Neural cell (in vitro differentiated cells): ENCODE measurements at regions not wholly inside any gene's neighbourhood (a gene's known extent, or its start where the extent isn't known, plus 50 kb on each side); places are given as distances from the start of the nearest gene placed in this dataset.
A peak's percentile ranks its signal among the peaks of the same experiment; 100 is the strongest.
"Not testable (repeated sequence)": the region's sequence is repeated elsewhere in the genome, so short reads cannot be mapped to it uniquely, and the experiment has no call there.

Experiments
- H2AFZ ChIP-seq: fragments of 200-600, 300-800 bp; sonication (generic), shearing (Covaris generic); 2 replicates; pipeline ENCODE4 v1.6.0; 2014; ENCODE audit warnings: low read depth, mild to moderate bottlenecking, antibody characterized with exemption, low read length, moderate library complexity
- H3F3A ChIP-seq: fragments of 200-600 bp; shearing (Covaris generic); 2 replicates; pipeline ENCODE4 v1.6.1; 2016; ENCODE audit warnings: mild to moderate bottlenecking, moderate library complexity, mixed read lengths, antibody characterized with exemption, low read length; ENCODE audit not compliant: insufficient read depth, poor library complexity, severe bottlenecking
- H3K27ac ChIP-seq: fragments of 200-600, 300-800 bp; sonication (generic), shearing (Covaris generic); 2 replicates; pipeline ENCODE4 v1.5.1; 2014; ENCODE audit warnings: mild to moderate bottlenecking, low read length, moderate library complexity
- H3K27me3 ChIP-seq: fragments of 300-800, 200-600 bp; sonication (generic), shearing (Covaris generic); 2 replicates; pipeline ENCODE4 v1.6.0; 2014; ENCODE audit warnings: mild to moderate bottlenecking, low read depth, low read length, moderate library complexity; ENCODE audit not compliant: insufficient read depth
- H3K36me3 ChIP-seq: fragments of 300-800, 200-600 bp; sonication (generic), shearing (Covaris generic); 2 replicates; pipeline ENCODE4 v1.5.1; 2014; ENCODE audit warnings: mild to moderate bottlenecking, antibody characterized with exemption, low read length, moderate library complexity; ENCODE audit not compliant: insufficient read depth
- H3K4me2 ChIP-seq: fragments of 300-800, 200-600 bp; sonication (generic), shearing (Covaris generic); 2 replicates; pipeline ENCODE4 v1.6.0; 2014; ENCODE audit warnings: mild to moderate bottlenecking, low read length
- H3K4me3 ChIP-seq: fragments of 300-800, 200-600 bp; sonication (generic), shearing (Covaris generic); 2 replicates; pipeline ENCODE4 v1.5.1; 2014; ENCODE audit warnings: mild to moderate bottlenecking, low read length, moderate library complexity
- H3K79me2 ChIP-seq: fragments of 200-600 bp; shearing (Covaris generic); replicated peaks from 2 replicates; pipeline ENCODE4 v1.6.0; 2014; ENCODE audit warnings: mild to moderate bottlenecking, low read length, moderate library complexity; ENCODE audit not compliant: insufficient read depth
- H3K9ac ChIP-seq: fragments of 300-800, 200-600 bp; sonication (generic), shearing (Covaris generic); 2 replicates; pipeline ENCODE4 v1.6.1; 2016; ENCODE audit warnings: mild to moderate bottlenecking, low read length, mixed read lengths
- H3K9me2 ChIP-seq: fragments of 200-600 bp; shearing (Covaris generic); 2 replicates; pipeline ENCODE4 v1.6.1; 2016; ENCODE audit warnings: mild to moderate bottlenecking, low read length, mixed read lengths; ENCODE audit not compliant: insufficient read depth
- H3K9me3 ChIP-seq: fragments of 200-600, 300-800 bp; sonication (generic), shearing (Covaris generic); 2 replicates; pipeline ENCODE4 v1.6.1; 2016; ENCODE audit warnings: mild to moderate bottlenecking, mixed run types, low read length, moderate library complexity, mixed read lengths
- H4K20me1 ChIP-seq: fragments of 200-600 bp; shearing (Covaris generic); 2 replicates; pipeline ENCODE4 v1.6.1; 2016; ENCODE audit warnings: mild to moderate bottlenecking, mixed run types; ENCODE audit not compliant: insufficient read depth
- EP300 ChIP-seq: fragments of 450-650 bp; conservative IDR thresholded peaks from 2 replicates; pipeline ENCODE4 v1.6.1; 2014; ENCODE audit warnings: antibody characterized with exemption, mild to moderate bottlenecking, moderate library complexity; ENCODE audit not compliant: poor library complexity, severe bottlenecking

DNA sequence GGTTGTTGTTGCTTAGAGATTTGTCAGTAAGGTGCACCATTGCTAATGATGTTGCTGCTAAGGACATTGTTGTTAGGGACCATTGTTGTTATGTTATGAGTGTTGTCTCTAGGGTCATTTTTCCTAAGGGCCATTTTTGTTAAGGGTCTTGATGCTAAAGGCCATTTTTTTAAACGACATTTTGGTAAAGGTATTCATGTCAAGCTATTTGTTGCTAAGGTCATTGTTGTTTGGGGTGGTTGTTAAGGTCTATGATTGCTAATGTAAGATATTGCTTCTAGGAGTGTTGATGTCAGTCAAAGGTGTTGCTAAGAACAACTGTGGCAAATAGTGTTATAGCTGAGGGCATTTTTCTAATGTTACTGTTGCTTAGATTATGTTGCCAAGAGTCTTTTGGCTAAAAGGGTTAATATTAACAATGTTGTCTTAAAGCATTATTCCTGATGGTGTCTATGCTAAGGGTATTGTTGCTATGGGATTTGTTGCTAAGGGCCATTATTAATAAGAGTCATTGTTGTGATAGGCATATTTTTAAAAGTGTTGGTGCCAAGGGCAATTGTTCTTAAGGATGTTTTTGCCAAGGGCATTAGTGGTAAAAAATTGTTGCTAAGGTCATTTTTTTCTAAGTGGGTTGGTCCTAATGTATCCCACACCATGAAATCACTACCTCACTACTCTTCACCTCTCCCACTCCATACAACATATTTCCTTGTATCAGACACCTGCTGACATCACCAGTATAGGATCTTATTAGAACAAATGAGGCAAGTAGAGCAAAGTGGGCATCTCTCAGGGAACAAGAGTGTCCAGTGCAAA, 56.2 kb downstream of the SPATA31A6 start:
- H3K79me2 ChIP-seq, H3K4me3 ChIP-seq, H3K9ac ChIP-seq, H3K27ac ChIP-seq, H3K27me3 ChIP-seq, H3F3A ChIP-seq, H2AFZ ChIP-seq, H3K9me3 ChIP-seq, H3K36me3 ChIP-seq, H3K4me2 ChIP-seq, H3K9me2 ChIP-seq, H4K20me1 ChIP-seq: not testable (repeated sequence)
- peak; percentile 40 for TF ChIP-seq EP300

DNA sequence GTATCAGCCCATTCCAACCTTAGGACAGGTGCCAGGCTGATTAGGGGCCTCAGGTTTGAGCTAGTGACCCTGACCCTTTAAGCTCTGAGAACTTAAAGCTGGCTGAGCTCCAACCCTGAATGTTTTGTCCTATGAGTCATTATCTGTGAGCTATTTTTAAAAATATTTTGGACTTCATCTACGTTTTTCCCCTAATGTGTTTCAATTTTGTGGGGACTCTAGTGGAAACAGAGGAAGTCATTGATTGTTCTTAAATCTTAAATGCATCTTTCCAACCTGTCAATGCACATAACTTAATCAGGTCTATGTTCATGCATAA, 56.8 kb downstream of the SPATA31A6 start:
- not testable (repeated sequence) for H3F3A ChIP-seq, H3K27me3 ChIP-seq, H3K4me3 ChIP-seq, H2AFZ ChIP-seq, H4K20me1 ChIP-seq, H3K27ac ChIP-seq, H3K9ac ChIP-seq, H3K9me3 ChIP-seq, H3K36me3 ChIP-seq, H3K79me2 ChIP-seq, H3K9me2 ChIP-seq, H3K4me2 ChIP-seq

DNA sequence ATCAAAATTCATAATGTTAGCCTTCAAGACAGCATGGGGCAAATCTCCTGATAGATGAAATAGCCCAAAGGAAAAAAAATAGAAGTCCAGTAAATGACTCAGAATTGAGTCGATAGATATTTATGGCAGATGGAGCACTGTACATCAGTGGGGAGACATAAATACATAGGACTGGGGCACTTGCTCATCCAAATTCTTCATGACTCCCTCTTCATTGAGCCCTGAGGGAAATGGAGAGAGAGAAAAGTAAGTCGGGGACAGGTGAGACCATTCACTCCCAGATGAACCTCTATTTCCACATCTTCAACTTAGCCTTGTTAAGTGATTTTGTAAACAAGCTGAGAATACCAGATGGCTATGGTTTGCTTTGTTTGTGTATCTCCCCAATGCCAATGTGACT, 59.8 kb downstream of the SPATA31A6 start:
- H4K20me1 ChIP-seq, H3K27ac ChIP-seq, H3K36me3 ChIP-seq, H3F3A ChIP-seq, H3K9ac ChIP-seq, H2AFZ ChIP-seq, H3K9me3 ChIP-seq, H3K9me2 ChIP-seq, H3K4me2 ChIP-seq, H3K79me2 ChIP-seq, H3K4me3 ChIP-seq, H3K27me3 ChIP-seq: not testable (repeated sequence)

DNA sequence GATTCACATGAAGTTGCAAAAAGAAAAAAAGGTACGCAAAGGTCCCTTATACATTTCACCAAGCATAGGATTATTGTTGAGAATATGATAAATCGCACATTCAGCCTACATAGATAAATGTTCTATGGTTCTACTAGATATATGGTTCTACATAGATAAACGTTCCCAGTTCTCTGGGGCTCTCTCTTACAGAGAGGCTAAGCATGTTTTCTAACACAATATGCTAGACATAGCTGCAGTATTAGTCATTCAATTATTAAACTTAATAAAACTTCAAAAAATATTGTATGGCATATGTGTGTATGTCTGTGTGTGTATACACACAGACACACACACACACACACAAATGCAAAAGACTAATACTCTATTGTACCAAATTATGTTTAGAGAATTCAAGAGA, 60.4 kb downstream of the SPATA31A6 start:
- H2AFZ ChIP-seq, H3K27ac ChIP-seq, H3K36me3 ChIP-seq, H3K27me3 ChIP-seq, H3F3A ChIP-seq, H3K79me2 ChIP-seq, H4K20me1 ChIP-seq, H3K4me3 ChIP-seq, H3K9me2 ChIP-seq, H3K9ac ChIP-seq, H3K9me3 ChIP-seq, H3K4me2 ChIP-seq: not testable (repeated sequence)

DNA sequence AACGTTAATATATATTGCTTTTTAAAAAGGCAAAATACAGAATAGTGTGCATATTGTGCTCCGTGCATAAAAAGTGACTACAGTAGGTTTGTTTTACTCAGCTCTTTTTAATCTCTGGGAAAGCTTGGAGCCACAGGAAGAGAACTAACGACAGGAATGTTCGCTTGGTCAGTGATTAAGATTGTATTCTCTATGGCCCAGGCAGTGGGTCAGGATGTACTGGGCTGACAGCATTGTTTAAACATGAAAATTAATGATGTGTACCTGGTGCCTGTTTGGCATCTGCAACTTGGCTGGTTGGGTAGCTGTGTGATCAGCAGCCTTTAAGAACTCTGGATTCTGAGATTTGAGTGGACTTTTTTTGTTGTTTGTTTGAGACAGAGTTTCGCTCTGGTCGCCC, 85.3 kb downstream of the SPATA31A6 start:
- H3K79me2 ChIP-seq, H3K36me3 ChIP-seq, H4K20me1 ChIP-seq, H3K4me2 ChIP-seq, H3K9me2 ChIP-seq, H3K4me3 ChIP-seq, H3K27ac ChIP-seq, H3F3A ChIP-seq, H3K9ac ChIP-seq, H3K9me3 ChIP-seq, H3K27me3 ChIP-seq, H2AFZ ChIP-seq: not testable (repeated sequence)

DNA sequence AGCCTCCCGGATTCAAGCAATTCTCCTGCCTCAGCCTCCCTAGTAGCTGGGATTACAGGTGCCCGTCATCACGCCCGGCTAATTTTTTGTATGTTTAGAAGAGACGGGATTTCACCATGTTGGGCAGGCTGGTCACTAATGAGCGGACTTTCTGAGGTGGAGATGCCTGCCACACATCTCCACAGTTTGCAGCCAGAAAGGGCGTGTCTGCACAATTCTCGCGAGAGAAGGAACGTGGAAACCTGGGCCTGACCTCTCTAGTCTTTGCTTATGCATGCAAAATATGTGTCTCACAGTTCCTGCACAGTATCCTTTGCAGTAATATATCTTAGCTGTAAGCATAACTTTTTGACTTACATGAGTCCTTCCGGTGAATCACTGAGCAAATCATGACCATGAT, 85.7 kb downstream of the SPATA31A6 start:
- not testable (repeated sequence) for H3K4me3 ChIP-seq, H3K9me2 ChIP-seq

DNA sequence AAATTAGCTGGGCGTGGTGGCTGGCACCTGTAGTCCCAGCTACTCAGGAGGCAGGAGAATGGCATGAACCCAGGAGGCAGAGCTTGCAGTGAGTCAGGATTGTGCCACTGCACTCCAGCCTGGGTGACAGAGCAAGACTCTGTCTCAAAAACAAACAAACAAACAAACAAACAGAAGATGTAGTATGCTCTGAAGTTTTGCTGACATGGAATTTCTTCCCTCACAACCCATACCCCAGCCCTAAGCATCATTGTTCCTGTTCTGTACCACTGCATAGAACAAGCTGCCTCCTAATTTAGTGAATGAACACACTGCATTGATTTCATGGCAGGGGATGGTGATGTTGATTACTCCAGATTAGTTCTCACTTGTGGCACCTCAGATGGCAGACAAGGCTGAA, 89.7 kb downstream of the SPATA31A6 start:
- H3K9me2 ChIP-seq, H2AFZ ChIP-seq, H3K27ac ChIP-seq: not testable (repeated sequence)

More for the DNA sequence above, 85.7 kb downstream of the SPATA31A6 start:
- H4K20me1 ChIP-seq, H3K4me2 ChIP-seq, H2AFZ ChIP-seq, H3K27me3 ChIP-seq, H3K79me2 ChIP-seq, H3F3A ChIP-seq, H3K9ac ChIP-seq, H3K27ac ChIP-seq, H3K9me3 ChIP-seq, H3K36me3 ChIP-seq: not testable (repeated sequence)

More for the DNA sequence above, 89.7 kb downstream of the SPATA31A6 start:
- not testable (repeated sequence) for H3K27me3 ChIP-seq, H3K4me2 ChIP-seq, H3F3A ChIP-seq, H3K9me3 ChIP-seq, H3K36me3 ChIP-seq, H3K9ac ChIP-seq, H3K4me3 ChIP-seq, H4K20me1 ChIP-seq, H3K79me2 ChIP-seq
